ENCODE measurements at regions not wholly inside any gene's neighbourhood (a gene's known extent, or its start where the extent isn't known, plus 50 kb on each side); places are given as distances from the start of the nearest gene placed in this dataset.
A peak's percentile ranks its signal among the peaks of the same experiment; 100 is the strongest.

- H3K4me3 ChIP-seq (ENCODE audit: control insufficient read depth, low read depth, low read length): no peak overlapping the region
- peak; percentile 96 for DNase-seq (ENCODE audit: low read depth)
- TF ChIP-seq CTCF (conservative IDR thresholded peaks at IDR 0.05; ENCODE audit: control insufficient read depth, insufficient read depth, low read depth, low read length): no peak
These were observed 102.0 kb upstream of the PRICKLE2 start for GRCh38 chr3:64327100-64327804.

- no peak overlapping the region for H3K4me3 ChIP-seq (ENCODE audit: control insufficient read depth, low read depth, low read length)
- peak; percentile 83 for DNase-seq (ENCODE audit: low read depth)
- no peak for TF ChIP-seq CTCF (conservative IDR thresholded peaks at IDR 0.05; ENCODE audit: control insufficient read depth, insufficient read depth, low read depth, low read length)
These were observed 96.5 kb upstream of the PRICKLE2 start for GRCh38 chr3:64321747-64322146.

- TF ChIP-seq CTCF (conservative IDR thresholded peaks at IDR 0.05; ENCODE audit: control insufficient read depth, insufficient read depth, low read depth, low read length): peak; percentile 17
- DNase-seq (ENCODE audit: low read depth): peak; percentile 15
- H3K4me3 ChIP-seq (ENCODE audit: control insufficient read depth, low read depth, low read length): no peak overlapping the region
These were observed 94.1 kb upstream of the PRICKLE2 start for GRCh38 chr3:64319391-64319790.

GRCh38 chr3:64318668-64319271 is 93.5 kb upstream of the PRICKLE2 start:
- no peak for TF ChIP-seq CTCF (conservative IDR thresholded peaks at IDR 0.05; ENCODE audit: control insufficient read depth, insufficient read depth, low read depth, low read length)
- DNase-seq (ENCODE audit: low read depth): no peak
- H3K4me3 ChIP-seq (ENCODE audit: control insufficient read depth, low read depth, low read length): no peak overlapping the region

- H3K4me3 ChIP-seq (ENCODE audit: control insufficient read depth, low read depth, low read length): no peak overlapping the region
- DNase-seq (ENCODE audit: low read depth): no peak
- TF ChIP-seq CTCF (conservative IDR thresholded peaks at IDR 0.05; ENCODE audit: control insufficient read depth, insufficient read depth, low read depth, low read length): no peak
These were observed 92.7 kb upstream of the PRICKLE2 start for GRCh38 chr3:64318001-64318400.

- no peak for TF ChIP-seq CTCF (conservative IDR thresholded peaks at IDR 0.05; ENCODE audit: control insufficient read depth, insufficient read depth, low read depth, low read length)
These were observed 91.7 kb upstream of the PRICKLE2 start for GRCh38 chr3:64316971-64317370.

More at GRCh38 chr3:64316971-64317370, 91.7 kb upstream of the PRICKLE2 start:
- H3K4me3 ChIP-seq (ENCODE audit: control insufficient read depth, low read depth, low read length): no peak overlapping the region
- DNase-seq (ENCODE audit: low read depth): peak; percentile 41

All from fibroblast of mammary gland (primary cell).